ENCODE measurements at regions not wholly inside any gene's neighbourhood (a gene's known extent, or its start where the extent isn't known, plus 50 kb on each side); places are given as distances from the start of the nearest gene placed in this dataset.

- TF ChIP-seq MXI1 (IDR thresholded peaks at IDR 0.05; ENCODE audit: borderline replicate concordance, low read depth, low read length) (no peak), CTCF (conservative IDR thresholded peaks at IDR 0.05; ENCODE audit: low read depth, low read length) (no peak), FOS (IDR thresholded peaks at IDR 0.05; ENCODE audit: low read depth, low read length) (no peak)
Measured at GRCh38 chr5:37999593-37999992, 159.8 kb upstream of the GDNF start.
